ENCODE measurements at regions not wholly inside any gene's neighbourhood (a gene's known extent, or its start where the extent isn't known, plus 50 kb on each side); places are given as distances from the start of the nearest gene placed in this dataset.

- H3K4me3 ChIP-seq (ENCODE audit: low read length), result no peak overlapping the region
- WGBS, result 92% methylated on average over 13 of the region's 13 CpGs
- H3K27me3 ChIP-seq (ENCODE audit: control insufficient read depth, insufficient read depth), result no peaks in the 10 kb centered on the region
- intact Hi-C loops (cut with DNase I), result no loop called here
- H3K9me3 ChIP-seq (ENCODE audit: control insufficient read depth, low read length), result no peaks in the 10 kb centered on the region
- no peaks in the 10 kb centered on the region for H3K4me1 ChIP-seq (ENCODE audit: control insufficient read depth, insufficient read depth, low read length)
- no peak overlapping the region for H3K27ac ChIP-seq (ENCODE audit: low read length)
- ATAC-seq, result no peak
- no peak for DNase-seq
Measured at GRCh38 chr4:4759232-4759631, 100.2 kb upstream of the MSX1 start.

- Histone ChIP-seq H3K9me3 (ENCODE audit: control insufficient read depth, low read length) (no peaks in the 10 kb centered on the region), H3K4me3 (ENCODE audit: low read length) (no peak overlapping the region), H3K4me1 (ENCODE audit: control insufficient read depth, insufficient read depth, low read length) (no peaks in the 10 kb centered on the region), H3K27me3 (ENCODE audit: control insufficient read depth, insufficient read depth) (no peaks in the 10 kb centered on the region), H3K27ac (ENCODE audit: low read length) (no peak overlapping the region)
- intact Hi-C loops (cut with DNase I), result no loop called here
- 89% methylated on average over 8 of the region's 8 CpGs for WGBS
- DNase-seq (no peak), ATAC-seq (no peak)
Measured at GRCh38 chr4:4758681-4759080, 100.8 kb upstream of the MSX1 start.

- no peak overlapping the region for H3K27ac ChIP-seq (ENCODE audit: low read length)
- H3K4me1 ChIP-seq (ENCODE audit: control insufficient read depth, insufficient read depth, low read length), result no peaks in the 10 kb centered on the region
- DNase-seq (no peak), ATAC-seq (no peak)
- 81% methylated on average over 3 of the region's 3 CpGs for WGBS
- H3K9me3 ChIP-seq (ENCODE audit: control insufficient read depth, low read length), result no peaks in the 10 kb centered on the region
- H3K27me3 ChIP-seq (ENCODE audit: control insufficient read depth, insufficient read depth), result peaks cover 3% of the 10 kb centered on the region
- H3K4me3 ChIP-seq (ENCODE audit: low read length), result no peak overlapping the region
- intact Hi-C loops (cut with DNase I), result no loop called here
Measured at GRCh38 chr4:4755306-4755705, 104.2 kb upstream of the MSX1 start.

GRCh38 chr4:4754641-4755040, 104.8 kb upstream of the MSX1 start:
- DNase-seq (no peak), ATAC-seq (no peak)
- Histone ChIP-seq H3K4me1 (ENCODE audit: control insufficient read depth, insufficient read depth, low read length) (no peaks in the 10 kb centered on the region), H3K27me3 (ENCODE audit: control insufficient read depth, insufficient read depth) (peaks cover 3% of the 10 kb centered on the region), H3K4me3 (ENCODE audit: low read length) (no peak overlapping the region), H3K9me3 (ENCODE audit: control insufficient read depth, low read length) (no peaks in the 10 kb centered on the region), H3K27ac (ENCODE audit: low read length) (no peak overlapping the region)
- WGBS, result 35% methylated on average over 9 of the region's 9 CpGs
- intact Hi-C loops (cut with DNase I), result no loop called here

GRCh38 chr4:4753643-4754042, 105.8 kb upstream of the MSX1 start:
- H3K27ac ChIP-seq (ENCODE audit: low read length), result no peak overlapping the region
- DNase-seq (no peak), ATAC-seq (no peak)
- peaks cover 3% of the 10 kb centered on the region for H3K27me3 ChIP-seq (ENCODE audit: control insufficient read depth, insufficient read depth)
- H3K4me1 ChIP-seq (ENCODE audit: control insufficient read depth, insufficient read depth, low read length), result no peaks in the 10 kb centered on the region
- H3K9me3 ChIP-seq (ENCODE audit: control insufficient read depth, low read length), result no peaks in the 10 kb centered on the region
- intact Hi-C loops (cut with DNase I), result no loop called here
- H3K4me3 ChIP-seq (ENCODE audit: low read length), result no peak overlapping the region
- WGBS, result 38% methylated on average over 7 of the region's 7 CpGs

- DNase-seq, result no peak
- no peaks in the 10 kb centered on the region for H3K4me1 ChIP-seq (ENCODE audit: control insufficient read depth, insufficient read depth, low read length)
- H3K9me3 ChIP-seq (ENCODE audit: control insufficient read depth, low read length), result no peaks in the 10 kb centered on the region
- no peak overlapping the region for H3K27ac ChIP-seq (ENCODE audit: low read length)
- ATAC-seq, result no peak
- WGBS, result 63% methylated on average over 15 of the region's 15 CpGs
- H3K4me3 ChIP-seq (ENCODE audit: low read length), result no peak overlapping the region
- intact Hi-C loops (cut with DNase I), result no loop called here
- peaks cover 3% of the 10 kb centered on the region for H3K27me3 ChIP-seq (ENCODE audit: control insufficient read depth, insufficient read depth)
Measured at GRCh38 chr4:4752576-4753401, 106.7 kb upstream of the MSX1 start.

GRCh38 chr4:4752025-4752424, 107.4 kb upstream of the MSX1 start:
- no peak for DNase-seq
- no peak for ATAC-seq
- whole genome bisulfite sequencing, result 67% methylated on average over 12 of the region's 12 CpGs
- Histone ChIP-seq H3K9me3 (ENCODE audit: control insufficient read depth, low read length) (no peaks in the 10 kb centered on the region), H3K4me1 (ENCODE audit: control insufficient read depth, insufficient read depth, low read length) (no peaks in the 10 kb centered on the region), H3K27ac (ENCODE audit: low read length) (no peak overlapping the region), H3K4me3 (ENCODE audit: low read length) (no peak overlapping the region), H3K27me3 (ENCODE audit: control insufficient read depth, insufficient read depth) (peaks cover 3% of the 10 kb centered on the region)
- intact Hi-C loops (cut with DNase I), result no loop called here

- 79% methylated on average over 7 of the region's 7 CpGs for WGBS
- ATAC-seq, result no peak
- intact Hi-C loops (cut with DNase I), result no loop called here
- H3K4me1 ChIP-seq (ENCODE audit: control insufficient read depth, insufficient read depth, low read length), result no peaks in the 10 kb centered on the region
- peaks cover 3% of the 10 kb centered on the region for H3K9me3 ChIP-seq (ENCODE audit: control insufficient read depth, low read length)
- H3K4me3 ChIP-seq (ENCODE audit: low read length), result no peak overlapping the region
- peaks cover 3% of the 10 kb centered on the region for H3K27me3 ChIP-seq (ENCODE audit: control insufficient read depth, insufficient read depth)
- DNase-seq, result no peak
- no peak overlapping the region for H3K27ac ChIP-seq (ENCODE audit: low read length)
Measured at GRCh38 chr4:4750187-4750586, 109.3 kb upstream of the MSX1 start.

GRCh38 chr4:4749137-4749536, 110.3 kb upstream of the MSX1 start:
- Histone ChIP-seq H3K27me3 (ENCODE audit: control insufficient read depth, insufficient read depth) (peaks cover 3% of the 10 kb centered on the region), H3K27ac (ENCODE audit: low read length) (no peak overlapping the region), H3K4me1 (ENCODE audit: control insufficient read depth, insufficient read depth, low read length) (no peaks in the 10 kb centered on the region), H3K4me3 (ENCODE audit: low read length) (no peak overlapping the region), H3K9me3 (ENCODE audit: control insufficient read depth, low read length) (peaks cover 3% of the 10 kb centered on the region)
- DNase-seq, result no peak
- WGBS, result 80% methylated on average over 5 of the region's 5 CpGs
- intact Hi-C loops (cut with DNase I), result no loop called here
- no peak for ATAC-seq

- H3K27me3 ChIP-seq (ENCODE audit: control insufficient read depth, insufficient read depth), result peaks cover 3% of the 10 kb centered on the region
- intact Hi-C loops (cut with DNase I), result no loop called here
- no peak overlapping the region for H3K4me3 ChIP-seq (ENCODE audit: low read length)
- H3K4me1 ChIP-seq (ENCODE audit: control insufficient read depth, insufficient read depth, low read length), result no peaks in the 10 kb centered on the region
- WGBS, result 94% methylated on average over 1 of the region's 1 CpG
- no peak for DNase-seq
- H3K9me3 ChIP-seq (ENCODE audit: control insufficient read depth, low read length), result peaks cover 3% of the 10 kb centered on the region
- no peak overlapping the region for H3K27ac ChIP-seq (ENCODE audit: low read length)
- no peak for ATAC-seq
Measured at GRCh38 chr4:4746444-4746843, 113.0 kb upstream of the MSX1 start.

- DNase-seq (no peak), ATAC-seq (no peak)
- Histone ChIP-seq H3K4me3 (ENCODE audit: low read length) (no peak overlapping the region), H3K27ac (ENCODE audit: low read length) (no peak overlapping the region), H3K27me3 (ENCODE audit: control insufficient read depth, insufficient read depth) (no peaks in the 10 kb centered on the region), H3K9me3 (ENCODE audit: control insufficient read depth, low read length) (no peaks in the 10 kb centered on the region), H3K4me1 (ENCODE audit: control insufficient read depth, insufficient read depth, low read length) (no peaks in the 10 kb centered on the region)
- intact Hi-C loops (cut with DNase I), result no loop called here
Measured at GRCh38 chr4:4740071-4740470, 119.4 kb upstream of the MSX1 start.

- DNase-seq (peak in 2 of 3 donors; percentile 19 to 48), ATAC-seq (no peak)
- 43% methylated on average over 6 of the region's 6 CpGs for WGBS
- no peak overlapping the region for H3K4me3 ChIP-seq (ENCODE audit: low read length)
- no peaks in the 10 kb centered on the region for H3K9me3 ChIP-seq (ENCODE audit: control insufficient read depth, low read length)
- H3K27me3 ChIP-seq (ENCODE audit: control insufficient read depth, insufficient read depth), result no peaks in the 10 kb centered on the region
- intact Hi-C loops (cut with DNase I), result no loop called here
- H3K27ac ChIP-seq (ENCODE audit: low read length), result no peak overlapping the region
- H3K4me1 ChIP-seq (ENCODE audit: control insufficient read depth, insufficient read depth, low read length), result no peaks in the 10 kb centered on the region
Measured at GRCh38 chr4:4735870-4736269, 123.6 kb upstream of the MSX1 start.

Data from right cardiac atrium (tissue), 5 donors.